ENCODE measurements at regions not wholly inside any gene's neighbourhood (a gene's known extent, or its start where the extent isn't known, plus 50 kb on each side); places are given as distances from the start of the nearest gene placed in this dataset.

DNA sequence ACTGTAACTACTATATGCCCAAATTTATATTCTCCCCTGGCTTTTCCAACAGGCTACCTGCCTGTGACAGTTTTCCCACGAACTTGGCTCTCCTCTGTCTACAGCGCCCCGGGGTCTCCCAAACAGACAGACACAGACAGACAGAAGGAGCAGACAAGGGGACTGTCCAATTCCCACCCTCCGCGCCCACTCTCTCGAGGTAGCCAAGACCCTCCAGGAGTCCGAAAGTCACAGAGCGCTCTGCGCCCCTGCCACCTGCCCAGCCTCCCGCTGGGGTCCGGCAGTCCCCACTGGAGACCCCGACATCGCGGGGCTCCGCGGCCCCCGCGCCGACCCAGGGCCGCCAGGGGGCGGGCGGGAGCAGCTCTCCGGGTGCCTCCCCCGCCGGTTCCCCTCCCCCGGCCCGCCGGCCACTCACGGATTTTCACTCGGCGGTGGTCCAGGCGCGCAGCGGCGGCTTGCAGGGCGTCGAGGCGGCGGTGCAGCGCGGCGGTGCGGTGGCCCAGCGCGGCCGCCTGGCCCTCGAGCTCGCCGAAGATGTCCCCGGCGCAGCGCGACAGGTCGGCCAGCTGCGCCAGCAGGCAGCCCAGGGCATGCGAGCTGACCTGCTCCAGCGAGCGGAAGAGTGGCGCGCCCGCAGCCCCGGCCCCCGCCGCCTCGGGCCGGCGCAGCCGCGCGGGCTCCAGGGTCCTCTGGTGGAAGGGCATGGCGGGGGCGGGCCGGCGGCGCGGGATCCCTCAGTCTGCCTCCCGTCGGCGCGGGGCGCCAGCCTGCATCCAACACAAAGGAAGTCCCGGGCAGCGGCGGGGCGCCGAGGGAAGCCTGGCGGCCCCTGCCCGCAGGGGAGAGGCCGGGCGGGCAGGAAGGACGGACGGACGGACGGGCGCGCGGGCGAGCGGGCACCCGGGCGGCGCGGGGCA is 81.3 kb upstream of the CCDC28A start:
- Mint-ChIP-seq H3K27ac (no peak overlapping the region), H3K9me3 (no peaks in the 10 kb centered on the region), H3K36me3 (no peaks in the 10 kb centered on the region), H3K4me1 (peaks cover 11% of the 10 kb centered on the region), H3K27me3 (peaks cover 60% of the 10 kb centered on the region), H3K4me3 (peak overlapping the region; percentile 74)
- peak; percentile 67 for DNase-seq
- CTCF ChIA-PET = interaction anchor here (0.7 to 4.1 kb wide), 10 partner anchors 11 to 672 kb away, joined by 3 to 19 read pairs (median 3); no protein-coding TSS in a partner anchor

DNA sequence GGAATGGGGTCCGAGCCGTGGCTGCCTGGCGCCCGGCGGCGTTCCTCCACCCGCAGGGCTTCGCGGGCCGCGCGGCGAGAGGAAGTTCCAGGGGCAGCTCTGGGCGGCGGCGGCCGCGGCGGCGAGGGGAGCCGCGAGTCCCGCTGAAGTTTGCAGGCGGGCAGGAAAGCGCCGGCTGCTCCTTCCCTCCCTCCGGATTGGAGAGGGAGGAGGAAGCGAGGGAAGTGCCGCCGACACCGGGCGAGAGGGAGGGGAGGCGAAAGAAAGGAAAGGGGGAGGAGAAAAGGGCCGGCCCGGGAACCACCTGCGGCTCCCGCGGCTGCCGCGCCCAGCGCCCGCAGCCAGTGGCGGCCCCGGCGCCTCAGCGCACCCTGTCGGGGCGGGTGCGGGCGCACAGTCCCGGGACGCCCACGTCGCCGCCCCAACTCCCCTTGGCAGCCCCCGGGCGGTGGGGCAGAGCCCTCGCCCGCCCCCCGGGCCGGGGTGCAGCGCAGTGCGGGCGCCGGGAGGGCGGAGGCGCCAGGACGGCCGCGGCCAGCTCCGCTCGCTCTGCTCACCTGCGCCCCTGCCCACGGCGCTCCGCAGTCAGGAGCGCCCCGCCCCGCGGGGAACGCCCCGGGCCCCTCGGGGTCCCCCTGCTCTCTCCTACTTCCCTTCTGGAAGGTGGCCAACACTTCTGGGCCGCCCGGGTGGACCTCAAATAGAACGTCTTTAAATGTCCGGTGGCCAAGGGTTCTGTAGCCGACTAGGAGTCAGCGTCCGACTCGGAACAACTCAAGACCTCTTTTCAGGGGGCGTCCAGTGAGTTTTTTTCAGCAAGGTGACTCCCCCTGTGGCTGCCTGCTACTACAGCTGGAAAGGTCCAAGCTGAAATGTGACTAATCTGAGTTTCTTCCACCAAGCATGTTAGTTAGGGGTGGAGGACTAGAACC is 80.3 kb upstream of the CCDC28A start:
- peaks cover 11% of the 10 kb centered on the region for H3K4me1 Mint-ChIP-seq
- peaks cover 59% of the 10 kb centered on the region for H3K27me3 Mint-ChIP-seq
- no peaks in the 10 kb centered on the region for H3K36me3 Mint-ChIP-seq
- CTCF ChIA-PET = interaction anchor here (0.7 to 4.1 kb wide), 7 partner anchors 42 to 103 kb away, joined by 3 to 19 read pairs (median 4); no protein-coding TSS in a partner anchor
- peak overlapping the region; percentile 79 for H3K4me3 Mint-ChIP-seq
- H3K27ac Mint-ChIP-seq = no peak overlapping the region
- DNase-seq = peak; percentile 58
- H3K9me3 Mint-ChIP-seq = no peaks in the 10 kb centered on the region

DNA sequence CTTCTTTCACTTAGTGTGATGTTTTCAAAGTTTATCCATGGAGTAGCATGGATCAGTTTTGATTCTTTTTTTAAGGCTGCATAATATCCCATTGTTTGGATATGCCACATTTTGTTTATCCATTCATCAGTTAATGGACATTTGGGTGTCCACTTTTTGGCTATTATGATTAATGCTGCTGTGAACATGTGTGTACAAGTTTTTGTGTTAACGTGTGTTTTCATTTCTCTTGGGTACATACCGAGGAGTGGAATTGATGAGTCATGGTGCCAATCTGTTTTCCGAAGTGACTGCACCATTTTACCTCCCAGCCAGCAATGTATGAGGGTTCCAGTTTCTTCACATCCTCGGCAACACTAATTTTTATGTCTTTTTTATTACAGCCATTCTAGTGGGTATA is 78.4 kb upstream of the CCDC28A start:
- Mint-ChIP-seq H3K4me1 (peaks cover 11% of the 10 kb centered on the region), H3K27me3 (peaks cover 64% of the 10 kb centered on the region), H3K36me3 (no peaks in the 10 kb centered on the region), H3K9me3 (no peaks in the 10 kb centered on the region), H3K27ac (no peak overlapping the region), H3K4me3 (no peak overlapping the region)
- no peak for DNase-seq
- CTCF ChIA-PET = no interaction called here

DNA sequence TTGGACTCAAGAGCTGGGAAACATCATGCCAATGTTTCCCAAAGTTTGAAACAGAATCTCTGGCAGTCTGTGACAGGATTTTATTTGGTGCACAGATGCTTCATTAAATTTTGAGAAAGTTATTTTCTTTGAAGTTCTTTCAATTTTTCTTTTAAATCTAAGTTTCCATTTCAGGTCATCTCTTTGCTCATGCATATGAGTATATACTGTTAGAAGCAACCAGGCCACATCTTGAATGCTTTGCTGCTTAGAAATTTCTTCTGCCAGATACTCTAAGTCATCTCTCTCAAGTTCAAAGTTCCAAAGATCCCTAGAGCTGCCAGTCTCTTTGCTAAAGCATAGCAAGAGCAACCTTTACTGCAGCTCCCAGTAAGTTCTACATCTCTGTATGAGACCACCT is 59.1 kb upstream of the CCDC28A start:
- CTCF ChIA-PET = no interaction called here
- no peaks in the 10 kb centered on the region for H3K36me3 Mint-ChIP-seq
- H3K4me3 Mint-ChIP-seq = no peak overlapping the region
- H3K27me3 Mint-ChIP-seq = peaks cover 17% of the 10 kb centered on the region
- peaks cover 5% of the 10 kb centered on the region for H3K9me3 Mint-ChIP-seq
- H3K4me1 Mint-ChIP-seq = no peaks in the 10 kb centered on the region
- DNase-seq = no peak
- no peak overlapping the region for H3K27ac Mint-ChIP-seq

DNA sequence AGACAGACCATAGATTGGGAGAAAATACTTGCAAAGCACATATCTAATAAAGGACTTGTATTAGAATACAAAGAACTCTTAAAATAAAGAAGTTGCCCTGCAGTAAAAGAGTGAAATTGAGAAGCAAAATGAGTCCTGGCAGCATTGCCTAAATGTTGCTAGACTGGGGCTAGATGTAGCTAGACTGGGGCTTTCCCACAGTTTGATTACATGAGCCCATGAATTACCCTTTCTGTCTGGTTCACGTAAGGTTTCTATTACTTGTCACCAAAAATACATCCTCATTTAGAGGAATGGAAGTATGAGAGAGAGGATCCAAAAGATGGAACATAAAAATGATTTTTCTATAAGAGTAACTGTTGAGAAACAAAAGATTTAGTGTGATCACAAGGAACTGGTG is 57.6 kb upstream of the CCDC28A start:
- Mint-ChIP-seq H3K4me1 (no peaks in the 10 kb centered on the region), H3K27ac (no peak overlapping the region), H3K27me3 (peaks cover 21% of the 10 kb centered on the region), H3K9me3 (peaks cover 5% of the 10 kb centered on the region), H3K36me3 (no peaks in the 10 kb centered on the region), H3K4me3 (no peak overlapping the region)
- DNase-seq = no peak
- CTCF ChIA-PET = no interaction called here

DNA sequence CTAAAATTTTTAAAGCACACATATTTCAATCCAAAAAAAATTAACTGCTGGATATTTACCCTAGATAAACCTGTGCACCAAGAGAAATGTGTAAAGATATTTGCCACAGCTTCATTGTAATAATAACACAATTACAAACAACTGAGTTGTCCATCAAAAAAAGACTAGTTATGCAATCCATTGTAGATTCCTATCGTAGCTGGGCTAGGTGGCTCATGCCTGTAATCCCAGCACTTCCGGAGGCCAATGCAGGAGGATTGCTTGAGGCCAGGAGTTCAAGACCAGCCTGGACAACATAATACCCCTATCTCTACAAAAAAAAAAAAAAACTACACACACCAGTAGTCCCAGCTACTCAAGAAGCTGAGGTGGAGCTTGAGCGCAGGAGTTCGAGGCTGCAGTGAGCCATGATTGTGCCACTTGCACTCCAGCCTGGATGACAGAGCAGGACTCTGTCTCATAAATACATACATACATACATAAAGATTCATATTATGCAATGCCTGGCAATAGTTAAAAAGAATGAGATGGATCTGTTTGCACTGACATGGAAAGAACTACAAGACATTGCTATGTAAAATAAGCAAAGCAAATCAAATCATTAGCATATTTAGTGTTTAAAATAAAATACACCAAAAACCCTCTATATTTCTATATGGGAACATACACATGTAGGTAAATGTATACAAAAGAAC is 56.5 kb upstream of the CCDC28A start:
- CTCF ChIA-PET = no interaction called here
- H3K27ac Mint-ChIP-seq = no peak overlapping the region
- H3K27me3 Mint-ChIP-seq = peaks cover 13% of the 10 kb centered on the region
- peaks cover 5% of the 10 kb centered on the region for H3K9me3 Mint-ChIP-seq
- no peaks in the 10 kb centered on the region for H3K4me1 Mint-ChIP-seq
- H3K4me3 Mint-ChIP-seq = no peak overlapping the region
- DNase-seq = no peak
- H3K36me3 Mint-ChIP-seq = no peaks in the 10 kb centered on the region

DNA sequence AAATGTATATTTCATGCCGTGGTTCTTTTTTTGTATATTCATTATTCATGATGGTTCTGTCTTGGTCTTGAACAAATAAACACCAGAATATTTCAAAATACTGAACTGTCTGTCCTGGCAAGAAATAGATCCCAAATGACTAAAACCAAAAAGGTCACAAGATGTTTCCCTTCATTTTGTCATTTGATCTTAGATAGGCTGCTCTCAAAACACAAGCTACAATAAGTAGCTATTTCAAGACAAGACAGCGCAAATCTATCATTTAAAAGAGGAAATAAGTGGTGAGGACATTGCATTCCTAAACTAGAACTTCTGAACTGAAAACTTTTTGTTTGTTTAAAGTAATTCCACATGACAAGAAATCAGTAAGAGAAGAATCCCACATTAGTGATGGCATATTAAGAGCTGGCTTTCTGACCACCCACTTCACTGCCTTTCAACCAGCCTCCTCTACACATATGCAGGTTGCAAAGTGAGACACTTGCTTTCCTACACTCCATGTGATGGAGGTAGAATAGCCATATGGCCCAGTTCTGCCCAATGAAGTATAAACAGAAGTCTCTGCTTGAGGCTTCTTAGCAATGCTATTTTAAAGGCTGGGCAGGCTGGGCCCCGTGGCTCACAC is 54.4 kb upstream of the CCDC28A start:
- H3K9me3 Mint-ChIP-seq = peaks cover under 1% of the 10 kb centered on the region
- H3K4me1 Mint-ChIP-seq = no peaks in the 10 kb centered on the region
- CTCF ChIA-PET = interaction anchor here (1.2 kb wide), 1 partner anchor 28 kb away, joined by 3 read pairs; no protein-coding TSS in a partner anchor
- H3K27ac Mint-ChIP-seq = no peak overlapping the region
- H3K27me3 Mint-ChIP-seq = peaks cover 13% of the 10 kb centered on the region
- H3K4me3 Mint-ChIP-seq = no peak overlapping the region
- no peaks in the 10 kb centered on the region for H3K36me3 Mint-ChIP-seq
- no peak for DNase-seq

DNA sequence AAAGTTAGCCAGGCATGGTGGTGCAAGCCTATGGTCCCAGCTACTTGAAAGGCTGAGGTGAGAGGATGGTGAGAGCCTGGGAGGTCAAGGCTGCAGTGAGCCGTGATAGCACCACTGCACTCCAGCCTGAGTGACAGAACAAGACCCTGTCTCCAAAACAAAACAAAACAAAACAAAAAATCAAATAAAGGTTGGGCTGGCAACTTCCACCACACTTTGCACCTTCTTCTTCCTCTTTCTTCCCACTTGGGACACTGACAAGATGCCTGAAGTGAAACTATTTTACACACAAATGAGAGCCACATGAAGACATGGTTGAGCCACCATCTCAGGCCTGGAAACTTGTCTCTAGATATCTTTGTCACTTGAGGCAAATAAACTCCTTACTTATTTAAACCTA is 53.8 kb upstream of the CCDC28A start:
- Mint-ChIP-seq H3K27ac (no peak overlapping the region), H3K36me3 (no peaks in the 10 kb centered on the region), H3K9me3 (no peaks in the 10 kb centered on the region)

DNA sequence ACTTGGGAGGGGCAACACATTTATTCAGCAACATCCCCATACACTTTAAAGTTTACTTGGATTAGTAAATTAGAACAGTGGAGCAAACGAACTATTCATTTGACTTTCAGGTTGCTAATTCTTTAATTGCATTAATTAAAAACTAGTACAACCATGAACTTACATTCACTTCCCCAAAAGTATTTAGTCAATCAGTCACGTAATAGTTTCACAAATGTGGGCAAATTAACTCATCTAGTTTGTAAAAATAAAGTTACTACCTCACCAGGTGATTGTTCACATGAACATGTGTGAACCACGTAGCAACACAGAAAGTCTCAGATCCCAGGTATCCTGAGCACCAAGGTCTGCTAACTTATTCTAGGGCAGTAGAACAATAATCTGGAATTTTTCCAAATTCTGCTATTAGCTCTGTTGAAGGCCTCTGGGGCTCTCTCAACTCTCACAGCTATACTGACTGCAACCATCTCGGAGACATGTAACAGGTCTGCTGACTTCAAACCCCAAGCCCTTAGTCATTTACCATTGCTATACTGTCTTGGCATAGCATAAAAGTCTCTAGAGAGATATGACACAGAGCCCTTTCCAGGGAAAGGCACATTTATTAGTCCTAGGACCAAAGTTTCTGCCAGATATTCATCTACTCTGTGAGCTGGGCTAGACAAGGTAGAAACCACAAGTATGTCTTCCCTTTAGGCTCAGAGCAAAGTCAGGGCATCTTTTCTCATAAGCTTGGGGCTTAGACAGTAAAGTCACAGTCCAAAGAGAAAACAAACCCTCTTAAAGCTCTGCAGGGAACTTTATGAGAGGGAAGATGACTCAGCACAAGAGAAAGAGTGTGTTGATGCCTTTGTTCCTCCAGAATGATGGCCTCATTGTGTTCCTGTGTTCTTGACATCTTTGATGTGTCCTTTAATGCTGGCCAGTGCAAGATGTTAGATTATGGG is 50.9 kb upstream of the CCDC28A start:
- Mint-ChIP-seq H3K27me3 (peaks cover 4% of the 10 kb centered on the region), H3K27ac (no peak overlapping the region), H3K9me3 (no peaks in the 10 kb centered on the region), H3K4me1 (no peaks in the 10 kb centered on the region), H3K36me3 (no peaks in the 10 kb centered on the region), H3K4me3 (no peak overlapping the region)
- CTCF ChIA-PET = no interaction called here
- no peak for DNase-seq

More for the DNA sequence above, 53.8 kb upstream of the CCDC28A start:
- CTCF ChIA-PET = no interaction called here
- no peak for DNase-seq
- Mint-ChIP-seq H3K4me1 (no peaks in the 10 kb centered on the region), H3K4me3 (no peak overlapping the region), H3K27me3 (peaks cover 13% of the 10 kb centered on the region)

Measured in activated naive CD4-positive, alpha-beta T cell treated with anti-CD3 and anti-CD28 coated beads, Interleukin-2, amount 10 ng/mL, durations not matched to agents 7 days and 5 days (primary cell).